ENCODE measurements at regions not wholly inside any gene's neighbourhood (a gene's known extent, or its start where the extent isn't known, plus 50 kb on each side); places are given as distances from the start of the nearest gene placed in this dataset.

DNA sequence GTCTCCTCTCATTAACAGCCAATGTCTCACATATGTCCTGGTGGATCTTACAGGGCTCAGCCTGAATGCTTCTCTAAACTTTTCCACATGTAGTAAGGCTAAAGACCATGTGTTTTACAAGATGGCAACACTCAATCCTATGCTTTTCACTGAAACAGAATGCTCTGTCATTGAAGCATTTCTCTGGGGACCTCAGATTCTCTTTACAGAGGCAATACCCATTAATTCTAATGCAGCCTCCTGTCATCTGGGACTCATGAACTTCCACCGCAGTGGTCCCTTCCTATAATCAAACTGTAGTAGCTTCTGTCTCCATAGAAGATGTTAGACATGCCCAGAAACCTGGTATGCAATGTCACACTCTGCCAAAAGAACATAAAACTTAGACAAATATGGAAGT lies 926.6 kb upstream of the RBFOX1 start:
- H3K9me2 ChIP-seq (replicated peaks; ENCODE audit: control insufficient read depth, low read length): no peaks in the 10 kb centered on the region
- no peaks in the 10 kb centered on the region for H4K20me1 ChIP-seq (ENCODE audit: control insufficient read depth, insufficient read depth, low read depth, low read length)
- no peaks in the 10 kb centered on the region for H3K79me2 ChIP-seq (ENCODE audit: control insufficient read depth, low read length)
- no peak overlapping the region for H3K4me3 ChIP-seq (ENCODE audit: low read length)
- no peaks in the 10 kb centered on the region for H3K9me3 ChIP-seq (ENCODE audit: control insufficient read depth, insufficient read depth, low read length)
- H3K4me1 ChIP-seq (ENCODE audit: control insufficient read depth, low read length): no peaks in the 10 kb centered on the region
- H3F3A ChIP-seq (ENCODE audit: control insufficient read depth, insufficient read depth): no peaks in the 10 kb centered on the region
- H3K36me3 ChIP-seq (ENCODE audit: control insufficient read depth, low read length): no peaks in the 10 kb centered on the region
- no peaks in the 10 kb centered on the region for H3K27me3 ChIP-seq (ENCODE audit: control insufficient read depth, low read length)
- no peak overlapping the region for H3K4me2 ChIP-seq (ENCODE audit: low read length)
- H3K27ac ChIP-seq (ENCODE audit: low read depth, low read length): no peak overlapping the region
- no peak for TF ChIP-seq EZH2phosphoT487 (IDR thresholded peaks at IDR 0.05; ENCODE audit: borderline replicate concordance, low read length)
- TF ChIP-seq, protein P1, sequence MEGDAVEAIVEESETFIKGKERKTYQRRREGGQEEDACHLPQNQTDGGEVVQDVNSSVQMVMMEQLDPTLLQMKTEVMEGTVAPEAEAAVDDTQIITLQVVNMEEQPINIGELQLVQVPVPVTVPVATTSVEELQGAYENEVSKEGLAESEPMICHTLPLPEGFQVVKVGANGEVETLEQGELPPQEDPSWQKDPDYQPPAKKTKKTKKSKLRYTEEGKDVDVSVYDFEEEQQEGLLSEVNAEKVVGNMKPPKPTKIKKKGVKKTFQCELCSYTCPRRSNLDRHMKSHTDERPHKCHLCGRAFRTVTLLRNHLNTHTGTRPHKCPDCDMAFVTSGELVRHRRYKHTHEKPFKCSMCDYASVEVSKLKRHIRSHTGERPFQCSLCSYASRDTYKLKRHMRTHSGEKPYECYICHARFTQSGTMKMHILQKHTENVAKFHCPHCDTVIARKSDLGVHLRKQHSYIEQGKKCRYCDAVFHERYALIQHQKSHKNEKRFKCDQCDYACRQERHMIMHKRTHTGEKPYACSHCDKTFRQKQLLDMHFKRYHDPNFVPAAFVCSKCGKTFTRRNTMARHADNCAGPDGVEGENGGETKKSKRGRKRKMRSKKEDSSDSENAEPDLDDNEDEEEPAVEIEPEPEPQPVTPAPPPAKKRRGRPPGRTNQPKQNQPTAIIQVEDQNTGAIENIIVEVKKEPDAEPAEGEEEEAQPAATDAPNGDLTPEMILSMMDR (IDR thresholded peaks at IDR 0.05; ENCODE audit: low read depth, low read length, poor library complexity, severe bottlenecking): no peak

DNA sequence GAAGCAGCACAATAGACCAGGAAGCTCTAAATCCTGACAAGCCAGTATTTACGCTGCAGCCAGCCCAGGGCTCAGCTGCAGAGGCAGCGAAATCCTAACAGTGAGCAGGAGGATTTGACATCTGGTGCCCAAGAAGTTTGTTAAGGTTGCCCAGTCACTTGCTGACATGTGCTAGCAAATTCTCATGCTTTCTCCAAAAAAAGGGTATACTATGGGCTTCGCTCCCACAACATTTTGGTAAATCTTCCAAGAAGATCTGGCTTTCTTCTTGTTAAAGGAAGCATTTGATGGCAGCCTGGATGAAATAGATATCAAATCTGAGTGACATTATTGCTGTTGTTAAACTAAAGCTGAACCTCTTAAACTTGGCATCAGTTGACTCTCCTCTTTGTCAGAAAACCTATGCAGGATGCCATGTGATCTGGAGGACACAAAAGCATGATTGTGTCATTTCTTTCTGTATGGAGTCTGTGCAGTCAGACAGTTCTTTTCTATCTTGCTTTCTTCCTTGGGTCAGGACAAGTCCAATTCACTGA lies 949.7 kb upstream of the RBFOX1 start:
- H3K27me3 ChIP-seq (ENCODE audit: control insufficient read depth, low read length): no peaks in the 10 kb centered on the region
- no peak overlapping the region for H3K4me3 ChIP-seq (ENCODE audit: low read length)
- no peaks in the 10 kb centered on the region for H3K36me3 ChIP-seq (ENCODE audit: control insufficient read depth, low read length)
- TF ChIP-seq, protein P1 (IDR thresholded peaks at IDR 0.05; ENCODE audit: low read depth, low read length, poor library complexity, severe bottlenecking): no peak
- TF ChIP-seq EZH2phosphoT487 (IDR thresholded peaks at IDR 0.05; ENCODE audit: borderline replicate concordance, low read length): no peak
- no peaks in the 10 kb centered on the region for H3K9me2 ChIP-seq (replicated peaks; ENCODE audit: control insufficient read depth, low read length)
- no peak overlapping the region for H3K4me2 ChIP-seq (ENCODE audit: low read length)
- H3K4me1 ChIP-seq (ENCODE audit: control insufficient read depth, low read length): no peaks in the 10 kb centered on the region
- H4K20me1 ChIP-seq (ENCODE audit: control insufficient read depth, insufficient read depth, low read depth, low read length): no peaks in the 10 kb centered on the region
- H3K79me2 ChIP-seq (ENCODE audit: control insufficient read depth, low read length): no peaks in the 10 kb centered on the region
- no peaks in the 10 kb centered on the region for H3F3A ChIP-seq (ENCODE audit: control insufficient read depth, insufficient read depth)
- H3K9me3 ChIP-seq (ENCODE audit: control insufficient read depth, insufficient read depth, low read length): no peaks in the 10 kb centered on the region
- no peak overlapping the region for H3K27ac ChIP-seq (ENCODE audit: low read depth, low read length)

DNA sequence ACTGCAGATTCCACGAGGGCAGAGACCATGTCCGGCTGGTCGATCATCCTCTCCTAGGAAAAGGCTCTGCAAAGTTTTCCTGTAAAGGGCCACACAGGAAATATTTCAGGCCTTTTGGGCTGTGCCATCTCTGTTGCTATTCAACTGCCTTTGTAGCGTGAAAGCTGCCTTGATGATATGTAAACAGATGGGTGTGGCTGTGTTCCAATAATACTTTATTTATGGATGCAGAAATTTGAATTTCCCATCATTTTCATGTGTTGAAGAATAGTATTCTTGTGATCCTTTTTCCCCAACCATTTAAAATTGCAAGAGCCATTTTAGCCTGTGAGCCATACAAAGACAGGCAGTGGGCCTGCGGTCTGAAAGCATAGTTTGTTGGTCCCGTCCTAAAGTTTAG lies 950.7 kb upstream of the RBFOX1 start:
- no peak for TF ChIP-seq EZH2phosphoT487 (IDR thresholded peaks at IDR 0.05; ENCODE audit: borderline replicate concordance, low read length)
- TF ChIP-seq, protein P1 (IDR thresholded peaks at IDR 0.05; ENCODE audit: low read depth, low read length, poor library complexity, severe bottlenecking): no peak
- H3K4me2 ChIP-seq (ENCODE audit: low read length): no peak overlapping the region
- no peaks in the 10 kb centered on the region for H3F3A ChIP-seq (ENCODE audit: control insufficient read depth, insufficient read depth)
- no peaks in the 10 kb centered on the region for H3K9me2 ChIP-seq (replicated peaks; ENCODE audit: control insufficient read depth, low read length)
- H3K79me2 ChIP-seq (ENCODE audit: control insufficient read depth, low read length): no peaks in the 10 kb centered on the region
- no peaks in the 10 kb centered on the region for H3K4me1 ChIP-seq (ENCODE audit: control insufficient read depth, low read length)
- no peak overlapping the region for H3K27ac ChIP-seq (ENCODE audit: low read depth, low read length)
- H4K20me1 ChIP-seq (ENCODE audit: control insufficient read depth, insufficient read depth, low read depth, low read length): no peaks in the 10 kb centered on the region
- no peaks in the 10 kb centered on the region for H3K27me3 ChIP-seq (ENCODE audit: control insufficient read depth, low read length)
- H3K9me3 ChIP-seq (ENCODE audit: control insufficient read depth, insufficient read depth, low read length): no peaks in the 10 kb centered on the region
- H3K36me3 ChIP-seq (ENCODE audit: control insufficient read depth, low read length): no peaks in the 10 kb centered on the region
- no peak overlapping the region for H3K4me3 ChIP-seq (ENCODE audit: low read length)
